ENCODE measurements at regions not wholly inside any gene's neighbourhood (a gene's known extent, or its start where the extent isn't known, plus 50 kb on each side); places are given as distances from the start of the nearest gene placed in this dataset.

GRCh38 chrX:130995439-130995838 is 62.7 kb upstream of the ARHGAP36 start:
- Histone ChIP-seq H3K27me3 (ENCODE audit: control insufficient read depth, insufficient read depth, low read length) (peaks cover 5% of the 10 kb centered on the region; the same call in 1 of the 2 replicates), H3K56ac (ENCODE audit: extremely low read depth, insufficient read depth, low read length) (no peak overlapping the region), H3K36me3 (ENCODE audit: control insufficient read depth, insufficient read depth, low read length) (no peaks in the 10 kb centered on the region), H3K9me3 (ENCODE audit: control insufficient read depth, insufficient read depth, low read length) (no peaks in the 10 kb centered on the region), H3K4me2 (ENCODE audit: low read depth, low read length) (no peak overlapping the region), H2BK20ac (ENCODE audit: low read depth, low read length) (no peak overlapping the region), H4K91ac (ENCODE audit: insufficient read depth, low read depth, low read length) (no peak overlapping the region), H4K20me1 (ENCODE audit: insufficient read depth, low read length) (no peaks in the 10 kb centered on the region), H2AFZ (replicated peaks; ENCODE audit: low read length, poor library complexity) (no peak overlapping the region), H3K27ac (ENCODE audit: insufficient read depth, low read length) (no peak overlapping the region), H3K4me1 (ENCODE audit: control insufficient read depth, insufficient read depth, low read length) (no peaks in the 10 kb centered on the region), H2BK5ac (ENCODE audit: low read depth, low read length, poor library complexity, severe bottlenecking) (no peak overlapping the region), H3K18ac (ENCODE audit: low read depth, low read length) (no peak overlapping the region), H2AK5ac (ENCODE audit: low read depth, low read length) (no peak overlapping the region), H3K79me1 (ENCODE audit: low read depth in 1 of 2, low read length in 2 of 2) (no peaks in the 10 kb centered on the region), H4K8ac (ENCODE audit: low read depth in 2 of 2, low read length in 2 of 2) (no peak overlapping the region), H3K9ac (ENCODE audit: low read depth, low read length) (no peak overlapping the region), H2AK9ac (replicated peaks; ENCODE audit: low read depth, low read length, poor library complexity) (no peak overlapping the region), H2BK120ac (ENCODE audit: low read depth, low read length) (no peak overlapping the region), H2BK15ac (ENCODE audit: low read depth, low read length) (no peak overlapping the region), H3K9me1 (ENCODE audit: insufficient read depth, low read length) (no peaks in the 10 kb centered on the region), H3K14ac (replicated peaks; ENCODE audit: low read depth, low read length) (no peak overlapping the region), H3K4me3 (ENCODE audit: insufficient read depth, low read depth, low read length) (no peak overlapping the region), H3K4ac (ENCODE audit: low read depth, low read length) (no peak overlapping the region), H4K5ac (ENCODE audit: low read depth, low read length) (no peak overlapping the region), H3K23ac (ENCODE audit: low read depth, low read length) (no peak overlapping the region)
- POLR2A ChIA-PET (ENCODE audit: unreplicated experiment): no interaction called here
- ATAC-seq (ENCODE audit: low read depth) (no peak), DNase-seq (no peak)
- BruUV-seq (replicated peaks): no TSS peak
- WGBS, 2 experiments (ENCODE audit: extremely low coverage in 2 of 2, insufficient read length in 1 of 2): 40% methylated on average over 1 of the region's 3 CpGs; no CpG with 5 or more reads in 1 of the 2 experiments
- intact Hi-C loops (cut with micrococcal nuclease) (no loop called here), dilution Hi-C loops (cut with HindIII; ENCODE audit: low sequenced_read_pairs, unreplicated experiment) (no loop called here), in situ Hi-C loops (cut with MboI; ENCODE audit: low sequenced_read_pairs) (no loop called here)
- CTCF ChIA-PET: no interaction called here
- no peak for TF ChIP-seq MAZ (IDR thresholded peaks at IDR 0.05; ENCODE audit: borderline replicate concordance, low read depth, low read length)
- no peak for TF ChIP-seq POLR2A (IDR thresholded peaks at IDR 0.05; ENCODE audit: low read depth, low read length)
- no peak for TF ChIP-seq ELK1 (IDR thresholded peaks at IDR 0.05; ENCODE audit: borderline replicate concordance, low read depth, low read length)
- no peak for TF ChIP-seq BHLHE40 (IDR thresholded peaks at IDR 0.05; ENCODE audit: low read depth, low read length)
- TF ChIP-seq CEBPB (IDR thresholded peaks at IDR 0.05; ENCODE audit: low read depth, low read length): no peak
- TF ChIP-seq MAFK (IDR thresholded peaks at IDR 0.05; ENCODE audit: low read depth, low read length): no peak
- no peak for TF ChIP-seq RFX5 (IDR thresholded peaks at IDR 0.05; ENCODE audit: low read depth, low read length)
- TF ChIP-seq CHD1 (IDR thresholded peaks at IDR 0.05; ENCODE audit: low read depth, low read length): no peak
- TF ChIP-seq RAD21 (IDR thresholded peaks at IDR 0.05; ENCODE audit: low read length): no peak
- TF ChIP-seq, protein P1, sequence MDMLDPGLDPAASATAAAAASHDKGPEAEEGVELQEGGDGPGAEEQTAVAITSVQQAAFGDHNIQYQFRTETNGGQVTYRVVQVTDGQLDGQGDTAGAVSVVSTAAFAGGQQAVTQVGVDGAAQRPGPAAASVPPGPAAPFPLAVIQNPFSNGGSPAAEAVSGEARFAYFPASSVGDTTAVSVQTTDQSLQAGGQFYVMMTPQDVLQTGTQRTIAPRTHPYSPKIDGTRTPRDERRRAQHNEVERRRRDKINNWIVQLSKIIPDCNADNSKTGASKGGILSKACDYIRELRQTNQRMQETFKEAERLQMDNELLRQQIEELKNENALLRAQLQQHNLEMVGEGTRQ (IDR thresholded peaks at IDR 0.05; ENCODE audit: low read depth, low read length): no peak
- TF ChIP-seq MXI1 (IDR thresholded peaks at IDR 0.05; ENCODE audit: borderline replicate concordance, low read depth, low read length): no peak
- TF ChIP-seq NFE2L2 (IDR thresholded peaks at IDR 0.05; ENCODE audit: low read depth, low read length): no peak
- no peak for TF ChIP-seq RCOR1 (IDR thresholded peaks at IDR 0.05; ENCODE audit: insufficient replicate concordance, low read length)
